ENCODE measurements at regions not wholly inside any gene's neighbourhood (a gene's known extent, or its start where the extent isn't known, plus 50 kb on each side); places are given as distances from the start of the nearest gene placed in this dataset.
A peak's percentile ranks its signal among the peaks of the same experiment; 100 is the strongest.

- H3K9me3 ChIP-seq = no peaks in the 10 kb centered on the region
- no peaks in the 10 kb centered on the region for H3K36me3 ChIP-seq
- H3K4me1 ChIP-seq = no peaks in the 10 kb centered on the region
- no peak overlapping the region for H3K27ac ChIP-seq
- H3K27me3 ChIP-seq = no peaks in the 10 kb centered on the region
- no peak for DNase-seq (ENCODE audit: low spot score in 2 of 2)
- TF ChIP-seq CTCF (IDR thresholded peaks at IDR 0.05) = no peak
- intact Hi-C loops (cut with DNase I) = no loop called here
- no peak overlapping the region for H3K4me3 ChIP-seq
Observed at GRCh38 chr16:64742455-64743223, 379.2 kb downstream of the CDH11 start.

GRCh38 chr16:64740261-64740660, 381.6 kb downstream of the CDH11 start:
- Histone ChIP-seq H3K27ac (no peak overlapping the region), H3K9me3 (no peaks in the 10 kb centered on the region), H3K4me1 (no peaks in the 10 kb centered on the region), H3K4me3 (no peak overlapping the region), H3K36me3 (no peaks in the 10 kb centered on the region), H3K27me3 (no peaks in the 10 kb centered on the region)
- intact Hi-C loops (cut with DNase I) = no loop called here
- no peak for TF ChIP-seq CTCF (IDR thresholded peaks at IDR 0.05)
- no peak for DNase-seq (ENCODE audit: low spot score in 2 of 2)

- H3K27me3 ChIP-seq = no peaks in the 10 kb centered on the region
- H3K4me3 ChIP-seq = no peak overlapping the region
- H3K36me3 ChIP-seq = no peaks in the 10 kb centered on the region
- H3K4me1 ChIP-seq = no peaks in the 10 kb centered on the region
- DNase-seq (ENCODE audit: low spot score in 2 of 2) = no peak
- H3K27ac ChIP-seq = no peak overlapping the region
- TF ChIP-seq CTCF (IDR thresholded peaks at IDR 0.05) = no peak
- intact Hi-C loops (cut with DNase I) = no loop called here
- H3K9me3 ChIP-seq = no peaks in the 10 kb centered on the region
Observed at GRCh38 chr16:64738321-64738960, 383.4 kb downstream of the CDH11 start.

- no peak for TF ChIP-seq CTCF (IDR thresholded peaks at IDR 0.05)
- H3K4me3 ChIP-seq = no peak overlapping the region
- intact Hi-C loops (cut with DNase I) = no loop called here
- H3K9me3 ChIP-seq = no peaks in the 10 kb centered on the region
- H3K4me1 ChIP-seq = no peaks in the 10 kb centered on the region
- H3K36me3 ChIP-seq = no peaks in the 10 kb centered on the region
- H3K27ac ChIP-seq = peak overlapping the region in 1 of 2 donors; percentile 41
- no peaks in the 10 kb centered on the region for H3K27me3 ChIP-seq
- DNase-seq (ENCODE audit: low spot score in 2 of 2) = no peak
Observed at GRCh38 chr16:64736857-64737256, 385.0 kb downstream of the CDH11 start.

GRCh38 chr16:64731891-64732290, 390.0 kb downstream of the CDH11 start:
- no peaks in the 10 kb centered on the region for H3K36me3 ChIP-seq
- no peak for DNase-seq (ENCODE audit: low spot score in 2 of 2)
- no peaks in the 10 kb centered on the region for H3K27me3 ChIP-seq
- H3K27ac ChIP-seq = no peak overlapping the region
- no peak overlapping the region for H3K4me3 ChIP-seq
- H3K9me3 ChIP-seq = no peaks in the 10 kb centered on the region
- TF ChIP-seq CTCF (IDR thresholded peaks at IDR 0.05) = no peak
- intact Hi-C loops (cut with DNase I) = no loop called here
- no peaks in the 10 kb centered on the region for H3K4me1 ChIP-seq

Data from ascending aorta (tissue), 2 donors.